Neural cell (in vitro differentiated cells): ENCODE measurements at regions not wholly inside any gene's neighbourhood (a gene's known extent, or its start where the extent isn't known, plus 50 kb on each side); places are given as distances from the start of the nearest gene placed in this dataset.

ENCODE experiments used
- H2AFZ ChIP-seq: fragments of 200-600, 300-800 bp; sonication (generic), shearing (Covaris generic); 2 replicates; pipeline ENCODE4 v1.6.0; 2014; ENCODE audit warnings: low read depth, mild to moderate bottlenecking, antibody characterized with exemption, low read length, moderate library complexity
- H3F3A ChIP-seq: fragments of 200-600 bp; shearing (Covaris generic); 2 replicates; pipeline ENCODE4 v1.6.1; 2016; ENCODE audit warnings: mild to moderate bottlenecking, moderate library complexity, mixed read lengths, antibody characterized with exemption, low read length; ENCODE audit not compliant: insufficient read depth, poor library complexity, severe bottlenecking
- H3K27ac ChIP-seq: fragments of 200-600, 300-800 bp; sonication (generic), shearing (Covaris generic); 2 replicates; pipeline ENCODE4 v1.5.1; 2014; ENCODE audit warnings: mild to moderate bottlenecking, low read length, moderate library complexity
- H3K27me3 ChIP-seq: fragments of 300-800, 200-600 bp; sonication (generic), shearing (Covaris generic); 2 replicates; pipeline ENCODE4 v1.6.0; 2014; ENCODE audit warnings: mild to moderate bottlenecking, low read depth, low read length, moderate library complexity; ENCODE audit not compliant: insufficient read depth
- H3K36me3 ChIP-seq: fragments of 300-800, 200-600 bp; sonication (generic), shearing (Covaris generic); 2 replicates; pipeline ENCODE4 v1.5.1; 2014; ENCODE audit warnings: mild to moderate bottlenecking, antibody characterized with exemption, low read length, moderate library complexity; ENCODE audit not compliant: insufficient read depth
- H3K4me2 ChIP-seq: fragments of 300-800, 200-600 bp; sonication (generic), shearing (Covaris generic); 2 replicates; pipeline ENCODE4 v1.6.0; 2014; ENCODE audit warnings: mild to moderate bottlenecking, low read length
- H3K4me3 ChIP-seq: fragments of 300-800, 200-600 bp; sonication (generic), shearing (Covaris generic); 2 replicates; pipeline ENCODE4 v1.5.1; 2014; ENCODE audit warnings: mild to moderate bottlenecking, low read length, moderate library complexity
- H3K79me2 ChIP-seq: fragments of 200-600 bp; shearing (Covaris generic); replicated peaks from 2 replicates; pipeline ENCODE4 v1.6.0; 2014; ENCODE audit warnings: mild to moderate bottlenecking, low read length, moderate library complexity; ENCODE audit not compliant: insufficient read depth
- H3K9ac ChIP-seq: fragments of 300-800, 200-600 bp; sonication (generic), shearing (Covaris generic); 2 replicates; pipeline ENCODE4 v1.6.1; 2016; ENCODE audit warnings: mild to moderate bottlenecking, low read length, mixed read lengths
- H3K9me2 ChIP-seq: fragments of 200-600 bp; shearing (Covaris generic); 2 replicates; pipeline ENCODE4 v1.6.1; 2016; ENCODE audit warnings: mild to moderate bottlenecking, low read length, mixed read lengths; ENCODE audit not compliant: insufficient read depth
- H3K9me3 ChIP-seq: fragments of 200-600, 300-800 bp; sonication (generic), shearing (Covaris generic); 2 replicates; pipeline ENCODE4 v1.6.1; 2016; ENCODE audit warnings: mild to moderate bottlenecking, mixed run types, low read length, moderate library complexity, mixed read lengths
- H4K20me1 ChIP-seq: fragments of 200-600 bp; shearing (Covaris generic); 2 replicates; pipeline ENCODE4 v1.6.1; 2016; ENCODE audit warnings: mild to moderate bottlenecking, mixed run types; ENCODE audit not compliant: insufficient read depth
- EP300 ChIP-seq: fragments of 450-650 bp; conservative IDR thresholded peaks from 2 replicates; pipeline ENCODE4 v1.6.1; 2014; ENCODE audit warnings: antibody characterized with exemption, mild to moderate bottlenecking, moderate library complexity; ENCODE audit not compliant: poor library complexity, severe bottlenecking
- EZH2 ChIP-seq: fragments of 200-600, 300-800 bp; shearing (Covaris generic), sonication (generic); IDR thresholded peaks from 2 replicates; pipeline ENCODE4 v1.6.1; 2014; ENCODE audit warnings: antibody characterized with exemption, low read length, borderline replicate concordance, mild to moderate bottlenecking; ENCODE audit not compliant: insufficient read depth, poor library complexity, severe bottlenecking
- MXI1 ChIP-seq: fragments of 450-650 bp; conservative IDR thresholded peaks from 2 replicates; pipeline ENCODE4 v1.6.1; 2014; ENCODE audit warnings: antibody characterized with exemption, mild to moderate bottlenecking; ENCODE audit not compliant: poor library complexity, severe bottlenecking
- POLR2AphosphoS5 ChIP-seq: IDR thresholded peaks from 2 replicates; pipeline ENCODE4 v1.6.1; 2012
- RAD21 ChIP-seq: fragments of 450-650 bp; conservative IDR thresholded peaks from 2 replicates; pipeline ENCODE4 v1.6.1; 2014; ENCODE audit warnings: antibody characterized with exemption, mild to moderate bottlenecking, moderate library complexity
- SMC3 ChIP-seq: fragments of 450-650 bp; conservative IDR thresholded peaks from 2 replicates; pipeline ENCODE4 v1.6.1; 2014; ENCODE audit warnings: antibody characterized with exemption, mild to moderate bottlenecking, moderate library complexity; ENCODE audit not compliant: poor library complexity
- TAF1 ChIP-seq: IDR thresholded peaks from 2 replicates; pipeline ENCODE4 v1.6.1; 2012; ENCODE audit warnings: low read depth
- TF ChIP-seq, protein P1 (sequence below): fragments of 450-650 bp; IDR thresholded peaks from 2 replicates; pipeline ENCODE4 v1.5.1; 2014; ENCODE audit warnings: antibody characterized with exemption, mild to moderate bottlenecking, moderate library complexity; ENCODE audit not compliant: poor library complexity, severe bottlenecking
- TF ChIP-seq, protein P2 (sequence below): IDR thresholded peaks from 2 replicates; pipeline ENCODE4 v1.6.1; 2012; ENCODE audit warnings: borderline replicate concordance

DNA sequence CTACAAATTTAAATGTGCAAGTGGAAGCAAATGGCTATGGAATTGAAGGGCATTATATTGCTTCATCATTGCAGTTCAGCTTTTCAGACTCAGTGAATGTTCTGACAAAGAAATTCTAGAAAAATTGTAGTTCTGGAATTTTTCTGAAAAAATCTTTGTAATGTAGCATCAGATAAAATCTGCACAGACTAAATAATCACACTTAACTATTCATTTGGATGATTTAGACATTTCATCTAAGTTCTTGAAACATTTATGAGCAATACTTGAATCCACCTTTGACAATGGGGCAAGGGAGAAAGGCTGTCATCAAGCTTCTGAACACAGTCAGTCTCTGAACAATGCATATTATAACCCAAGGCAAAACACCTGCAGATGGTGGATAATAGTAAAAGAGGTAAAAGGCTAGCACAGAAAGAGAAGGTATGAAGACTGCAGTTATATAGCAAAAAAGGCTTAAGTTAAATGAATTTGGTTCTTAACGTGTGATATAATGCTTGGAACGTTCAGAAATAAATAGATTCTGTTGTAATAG lies 1352.0 kb upstream of the NUDT12 start:
- H3K79me2 ChIP-seq = no peaks in the 10 kb centered on the region
- no peaks in the 10 kb centered on the region for H3K27me3 ChIP-seq
- H3K9ac ChIP-seq = no peak overlapping the region
- no peak overlapping the region for H3K27ac ChIP-seq
- no peak overlapping the region for H2AFZ ChIP-seq
- H3K9me2 ChIP-seq = no peaks in the 10 kb centered on the region
- H3K4me2 ChIP-seq = no peak overlapping the region
- H3K9me3 ChIP-seq = no peaks in the 10 kb centered on the region
- H3F3A ChIP-seq = no peaks in the 10 kb centered on the region
- TF ChIP-seq, protein P1, sequence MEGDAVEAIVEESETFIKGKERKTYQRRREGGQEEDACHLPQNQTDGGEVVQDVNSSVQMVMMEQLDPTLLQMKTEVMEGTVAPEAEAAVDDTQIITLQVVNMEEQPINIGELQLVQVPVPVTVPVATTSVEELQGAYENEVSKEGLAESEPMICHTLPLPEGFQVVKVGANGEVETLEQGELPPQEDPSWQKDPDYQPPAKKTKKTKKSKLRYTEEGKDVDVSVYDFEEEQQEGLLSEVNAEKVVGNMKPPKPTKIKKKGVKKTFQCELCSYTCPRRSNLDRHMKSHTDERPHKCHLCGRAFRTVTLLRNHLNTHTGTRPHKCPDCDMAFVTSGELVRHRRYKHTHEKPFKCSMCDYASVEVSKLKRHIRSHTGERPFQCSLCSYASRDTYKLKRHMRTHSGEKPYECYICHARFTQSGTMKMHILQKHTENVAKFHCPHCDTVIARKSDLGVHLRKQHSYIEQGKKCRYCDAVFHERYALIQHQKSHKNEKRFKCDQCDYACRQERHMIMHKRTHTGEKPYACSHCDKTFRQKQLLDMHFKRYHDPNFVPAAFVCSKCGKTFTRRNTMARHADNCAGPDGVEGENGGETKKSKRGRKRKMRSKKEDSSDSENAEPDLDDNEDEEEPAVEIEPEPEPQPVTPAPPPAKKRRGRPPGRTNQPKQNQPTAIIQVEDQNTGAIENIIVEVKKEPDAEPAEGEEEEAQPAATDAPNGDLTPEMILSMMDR = no peak
- TF ChIP-seq RAD21 = no peak
- no peak for TF ChIP-seq TAF1
- TF ChIP-seq, protein P2, sequence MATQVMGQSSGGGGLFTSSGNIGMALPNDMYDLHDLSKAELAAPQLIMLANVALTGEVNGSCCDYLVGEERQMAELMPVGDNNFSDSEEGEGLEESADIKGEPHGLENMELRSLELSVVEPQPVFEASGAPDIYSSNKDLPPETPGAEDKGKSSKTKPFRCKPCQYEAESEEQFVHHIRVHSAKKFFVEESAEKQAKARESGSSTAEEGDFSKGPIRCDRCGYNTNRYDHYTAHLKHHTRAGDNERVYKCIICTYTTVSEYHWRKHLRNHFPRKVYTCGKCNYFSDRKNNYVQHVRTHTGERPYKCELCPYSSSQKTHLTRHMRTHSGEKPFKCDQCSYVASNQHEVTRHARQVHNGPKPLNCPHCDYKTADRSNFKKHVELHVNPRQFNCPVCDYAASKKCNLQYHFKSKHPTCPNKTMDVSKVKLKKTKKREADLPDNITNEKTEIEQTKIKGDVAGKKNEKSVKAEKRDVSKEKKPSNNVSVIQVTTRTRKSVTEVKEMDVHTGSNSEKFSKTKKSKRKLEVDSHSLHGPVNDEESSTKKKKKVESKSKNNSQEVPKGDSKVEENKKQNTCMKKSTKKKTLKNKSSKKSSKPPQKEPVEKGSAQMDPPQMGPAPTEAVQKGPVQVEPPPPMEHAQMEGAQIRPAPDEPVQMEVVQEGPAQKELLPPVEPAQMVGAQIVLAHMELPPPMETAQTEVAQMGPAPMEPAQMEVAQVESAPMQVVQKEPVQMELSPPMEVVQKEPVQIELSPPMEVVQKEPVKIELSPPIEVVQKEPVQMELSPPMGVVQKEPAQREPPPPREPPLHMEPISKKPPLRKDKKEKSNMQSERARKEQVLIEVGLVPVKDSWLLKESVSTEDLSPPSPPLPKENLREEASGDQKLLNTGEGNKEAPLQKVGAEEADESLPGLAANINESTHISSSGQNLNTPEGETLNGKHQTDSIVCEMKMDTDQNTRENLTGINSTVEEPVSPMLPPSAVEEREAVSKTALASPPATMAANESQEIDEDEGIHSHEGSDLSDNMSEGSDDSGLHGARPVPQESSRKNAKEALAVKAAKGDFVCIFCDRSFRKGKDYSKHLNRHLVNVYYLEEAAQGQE = no peak
- no peak for TF ChIP-seq POLR2AphosphoS5
- TF ChIP-seq EP300 = no peak
- TF ChIP-seq EZH2 = no peak
- no peak for TF ChIP-seq SMC3
- TF ChIP-seq MXI1 = no peak
- H3K4me3 ChIP-seq = no peak overlapping the region
- no peaks in the 10 kb centered on the region for H3K36me3 ChIP-seq
- no peaks in the 10 kb centered on the region for H4K20me1 ChIP-seq

DNA sequence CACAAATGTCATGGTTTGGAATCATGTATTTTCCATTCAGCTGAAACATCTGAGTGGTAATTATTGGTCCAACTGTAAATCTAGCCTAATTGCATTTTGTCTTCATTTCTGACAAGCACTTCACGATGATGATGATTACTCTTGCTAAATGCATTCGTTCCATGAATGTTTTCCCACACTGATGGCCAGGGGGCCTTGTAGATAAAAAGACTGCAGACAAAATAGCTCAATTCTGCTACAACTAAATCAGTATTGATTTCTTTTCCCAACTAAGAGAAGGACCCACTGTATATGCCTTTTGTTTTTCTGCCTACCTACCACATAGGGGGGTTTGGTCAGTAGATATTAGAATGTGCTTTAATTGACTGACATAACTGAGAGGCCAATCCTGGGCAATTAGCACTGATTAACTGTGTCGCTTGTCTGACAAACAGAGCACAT lies 1351.3 kb upstream of the NUDT12 start:
- no peak overlapping the region for H2AFZ ChIP-seq
- no peak overlapping the region for H3K9ac ChIP-seq
- H3K27me3 ChIP-seq = no peaks in the 10 kb centered on the region
- no peak overlapping the region for H3K27ac ChIP-seq
- H3K79me2 ChIP-seq = no peaks in the 10 kb centered on the region
- no peak overlapping the region for H3K4me2 ChIP-seq
- H3K9me2 ChIP-seq = no peaks in the 10 kb centered on the region
- no peaks in the 10 kb centered on the region for H3K9me3 ChIP-seq
- no peaks in the 10 kb centered on the region for H3K36me3 ChIP-seq
- H3F3A ChIP-seq = no peaks in the 10 kb centered on the region
- no peak overlapping the region for H3K4me3 ChIP-seq
- TF ChIP-seq, protein P2 = no peak
- TF ChIP-seq TAF1 (no peak), SMC3 (no peak), EZH2 (no peak), RAD21 (no peak), EP300 (peak; percentile 27), POLR2AphosphoS5 (peak; percentile 7), MXI1 (no peak)
- TF ChIP-seq, protein P1 = no peak
- H4K20me1 ChIP-seq = no peaks in the 10 kb centered on the region
